Type B pancreatic cell (in vitro differentiated cells): ENCODE measurements at regions not wholly inside any gene's neighbourhood (a gene's known extent, or its start where the extent isn't known, plus 50 kb on each side); places are given as distances from the start of the nearest gene placed in this dataset.

Experiments
- DNase-seq: peaks from one replicate; pipeline ENCODE4 v3.0.0; 2021; ENCODE audit warnings: mixed read lengths; ENCODE audit not compliant: unreplicated experiment; ENCODE audit errors: extremely low spot score
- H3K27ac Mint-ChIP-seq: 2 replicates; pipeline ENCODE4 v1.8.0; 2021; ENCODE audit warnings: mild to moderate bottlenecking, mixed read lengths
- H3K27me3 Mint-ChIP-seq: 2 replicates; pipeline ENCODE4 v1.8.0; 2021; ENCODE audit warnings: mixed read lengths
- H3K36me3 Mint-ChIP-seq: 2 replicates; pipeline ENCODE4 v1.8.0; 2021; ENCODE audit warnings: mixed read lengths
- H3K4me1 Mint-ChIP-seq: one replicate; pipeline ENCODE4 v1.8.0; 2021; ENCODE audit warnings: mixed read lengths; ENCODE audit not compliant: unreplicated experiment
- H3K4me3 Mint-ChIP-seq: 2 replicates; pipeline ENCODE4 v1.8.0; 2021; ENCODE audit warnings: mild to moderate bottlenecking, mixed read lengths
- H3K9me3 Mint-ChIP-seq: 2 replicates; pipeline ENCODE4 v1.8.0; 2021; ENCODE audit warnings: mixed read lengths
- TF ChIP-seq, protein P1 (sequence below): fragments of 200-600 bp; sonication (generic); conservative IDR thresholded peaks from 2 replicates; pipeline ENCODE4 v1.5.0; 2021; ENCODE audit warnings: antibody characterized with exemption, mild to moderate bottlenecking

DNA sequence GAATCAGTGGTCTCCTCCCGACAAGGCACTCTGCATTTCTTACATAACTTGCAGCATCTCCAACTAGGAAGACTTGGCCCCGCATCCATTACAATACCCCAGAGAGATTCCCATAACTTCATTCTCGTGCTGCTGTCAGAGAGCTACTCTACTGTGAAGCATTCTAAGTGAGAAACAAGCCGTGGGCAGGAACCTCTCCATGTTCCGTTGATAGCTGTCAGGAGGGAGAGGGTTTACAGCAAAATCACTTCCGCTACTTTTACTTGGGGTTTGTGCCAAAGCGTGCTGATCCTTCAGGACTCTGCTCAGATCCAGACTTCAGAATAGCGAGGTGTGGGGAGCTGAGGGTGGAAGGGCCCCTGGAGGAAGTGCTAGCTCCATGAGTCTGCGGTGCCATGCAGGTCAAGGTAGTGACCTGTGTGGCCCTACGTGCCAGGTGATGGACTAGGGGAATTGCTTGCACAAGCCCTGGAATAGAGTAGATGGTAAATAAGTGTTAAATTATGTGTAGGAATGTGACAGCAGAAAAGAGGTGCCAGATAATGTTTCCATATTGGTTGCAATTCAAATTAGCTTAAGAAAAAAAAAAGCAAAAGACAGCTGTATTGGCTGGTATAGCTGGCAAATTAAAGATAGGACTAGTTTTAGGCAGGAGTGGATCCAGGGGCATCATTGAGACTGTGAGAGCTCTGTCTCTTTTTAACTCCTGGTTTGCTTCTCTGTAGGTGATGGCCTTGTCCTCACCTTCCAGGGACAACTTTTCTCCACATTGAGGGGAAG is 358.5 kb upstream of the ERCC4 start:
- Mint-ChIP-seq H3K36me3 (no peaks in the 10 kb centered on the region), H3K27ac (no peak overlapping the region)
- TF ChIP-seq, protein P1, sequence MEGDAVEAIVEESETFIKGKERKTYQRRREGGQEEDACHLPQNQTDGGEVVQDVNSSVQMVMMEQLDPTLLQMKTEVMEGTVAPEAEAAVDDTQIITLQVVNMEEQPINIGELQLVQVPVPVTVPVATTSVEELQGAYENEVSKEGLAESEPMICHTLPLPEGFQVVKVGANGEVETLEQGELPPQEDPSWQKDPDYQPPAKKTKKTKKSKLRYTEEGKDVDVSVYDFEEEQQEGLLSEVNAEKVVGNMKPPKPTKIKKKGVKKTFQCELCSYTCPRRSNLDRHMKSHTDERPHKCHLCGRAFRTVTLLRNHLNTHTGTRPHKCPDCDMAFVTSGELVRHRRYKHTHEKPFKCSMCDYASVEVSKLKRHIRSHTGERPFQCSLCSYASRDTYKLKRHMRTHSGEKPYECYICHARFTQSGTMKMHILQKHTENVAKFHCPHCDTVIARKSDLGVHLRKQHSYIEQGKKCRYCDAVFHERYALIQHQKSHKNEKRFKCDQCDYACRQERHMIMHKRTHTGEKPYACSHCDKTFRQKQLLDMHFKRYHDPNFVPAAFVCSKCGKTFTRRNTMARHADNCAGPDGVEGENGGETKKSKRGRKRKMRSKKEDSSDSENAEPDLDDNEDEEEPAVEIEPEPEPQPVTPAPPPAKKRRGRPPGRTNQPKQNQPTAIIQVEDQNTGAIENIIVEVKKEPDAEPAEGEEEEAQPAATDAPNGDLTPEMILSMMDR: no peak

DNA sequence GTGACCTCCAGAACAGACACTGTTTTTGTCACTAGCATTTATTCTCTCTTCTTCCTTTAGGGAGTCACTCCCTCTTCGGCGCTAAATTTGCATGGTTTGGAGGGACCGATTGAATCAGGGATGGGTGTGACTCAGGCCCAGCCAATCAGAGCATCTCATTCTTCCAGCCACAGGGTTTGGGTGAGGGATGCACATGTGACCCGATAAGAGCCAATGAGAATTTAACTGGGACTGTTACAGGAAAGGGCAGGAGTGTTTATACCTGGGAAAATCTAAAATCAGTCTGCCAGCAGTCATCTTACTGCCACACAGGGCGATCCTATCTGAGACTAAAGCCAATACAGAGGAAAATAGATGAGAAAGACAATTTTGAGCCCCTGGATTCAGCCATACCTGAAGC is 351.2 kb upstream of the ERCC4 start:
- H3K27ac Mint-ChIP-seq: no peak overlapping the region
- H3K36me3 Mint-ChIP-seq: no peaks in the 10 kb centered on the region
- no peaks in the 10 kb centered on the region for H3K4me1 Mint-ChIP-seq
- no peak for DNase-seq
- H3K27me3 Mint-ChIP-seq: peaks cover 22% of the 10 kb centered on the region
- no peak overlapping the region for H3K4me3 Mint-ChIP-seq
- H3K9me3 Mint-ChIP-seq: no peaks in the 10 kb centered on the region
- TF ChIP-seq, protein P1: no peak

More for the DNA sequence above, 358.5 kb upstream of the ERCC4 start:
- H3K4me1 Mint-ChIP-seq: no peaks in the 10 kb centered on the region
- H3K27me3 Mint-ChIP-seq: peaks cover 35% of the 10 kb centered on the region
- no peak for DNase-seq
- no peak overlapping the region for H3K4me3 Mint-ChIP-seq
- no peaks in the 10 kb centered on the region for H3K9me3 Mint-ChIP-seq

DNA sequence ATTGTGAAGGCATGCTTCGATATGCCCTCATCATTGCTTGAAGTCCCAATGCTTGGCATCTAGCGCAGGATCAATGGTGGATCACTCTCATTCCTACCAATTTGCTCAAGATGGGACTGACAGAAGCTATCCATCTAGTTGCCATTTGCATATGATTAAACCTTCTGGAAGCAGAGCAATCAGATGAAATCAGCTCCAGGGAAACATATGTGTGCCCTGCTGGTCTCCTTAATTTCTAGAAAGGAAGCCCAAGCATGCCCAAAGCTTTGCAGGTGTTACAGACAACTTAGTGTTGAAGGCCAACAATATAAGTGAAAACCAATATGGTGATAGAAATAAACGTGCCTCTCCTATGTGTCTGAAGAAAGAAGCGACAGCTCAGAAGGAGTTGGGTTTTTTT is 350.0 kb upstream of the ERCC4 start:
- H3K27me3 Mint-ChIP-seq: peaks cover 17% of the 10 kb centered on the region
- no peak for DNase-seq
- no peak overlapping the region for H3K27ac Mint-ChIP-seq
- H3K9me3 Mint-ChIP-seq: no peaks in the 10 kb centered on the region
- no peaks in the 10 kb centered on the region for H3K36me3 Mint-ChIP-seq
- H3K4me1 Mint-ChIP-seq: no peaks in the 10 kb centered on the region
- H3K4me3 Mint-ChIP-seq: no peak overlapping the region
- TF ChIP-seq, protein P1: no peak

DNA sequence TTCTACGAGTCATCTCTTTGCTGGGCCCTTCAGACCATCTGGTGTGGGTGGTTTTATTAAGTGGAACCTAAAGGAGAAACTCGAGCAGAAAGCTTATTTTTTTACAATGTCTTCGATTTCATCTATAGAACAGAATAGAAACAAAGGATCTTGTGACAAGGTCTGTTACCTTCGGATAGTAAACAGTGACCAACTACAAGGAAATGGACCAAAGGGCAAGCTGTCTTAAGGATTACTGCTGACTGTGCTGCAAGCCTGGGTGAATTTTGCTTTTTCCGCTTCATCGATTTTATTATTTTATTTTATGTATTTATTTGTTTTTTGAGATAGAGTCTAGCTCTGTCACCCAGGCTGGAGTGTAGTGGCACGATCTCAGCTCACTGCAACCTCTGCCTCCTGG is 348.9 kb upstream of the ERCC4 start:
- Mint-ChIP-seq H3K27ac (no peak overlapping the region), H3K36me3 (no peaks in the 10 kb centered on the region), H3K4me3 (no peak overlapping the region), H3K4me1 (no peaks in the 10 kb centered on the region), H3K27me3 (peaks cover 17% of the 10 kb centered on the region), H3K9me3 (no peaks in the 10 kb centered on the region)
- TF ChIP-seq, protein P1: no peak
- DNase-seq: no peak

DNA sequence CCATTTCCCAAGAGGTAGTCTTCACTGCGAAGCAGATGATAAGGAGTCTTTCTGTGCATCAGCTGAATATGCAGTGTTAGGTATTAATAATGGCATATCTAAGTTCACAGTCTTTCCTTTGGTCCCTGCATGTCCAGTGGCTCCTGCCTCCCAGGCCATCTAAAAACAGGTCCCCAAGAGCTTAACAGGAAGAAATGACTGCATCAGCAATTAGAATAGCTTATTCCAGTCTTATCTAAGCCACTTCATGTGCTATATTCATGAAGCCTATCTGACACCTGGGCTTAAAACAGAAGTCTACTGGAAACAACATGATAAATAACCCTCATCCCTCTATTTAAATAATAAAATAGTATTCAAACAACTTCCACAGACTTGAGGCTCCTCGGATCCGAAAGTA is 346.1 kb upstream of the ERCC4 start:
- Mint-ChIP-seq H3K4me3 (no peak overlapping the region), H3K36me3 (no peaks in the 10 kb centered on the region), H3K27ac (no peak overlapping the region), H3K27me3 (peaks cover 6% of the 10 kb centered on the region), H3K9me3 (no peaks in the 10 kb centered on the region), H3K4me1 (no peaks in the 10 kb centered on the region)
- no peak for DNase-seq
- TF ChIP-seq, protein P1: no peak
